22Rv1 (cell line): ENCODE measurements at regions not wholly inside any gene's neighbourhood (a gene's known extent, or its start where the extent isn't known, plus 50 kb on each side); places are given as distances from the start of the nearest gene placed in this dataset.

ENCODE experiments used
- ZFX ChIP-seq: fragments of 450-650 bp; IDR thresholded peaks from 2 replicates; pipeline ENCODE4 v1.6.1; 2017; ENCODE audit warnings: antibody characterized with exemption, borderline replicate concordance
- TF ChIP-seq, protein P1 (sequence below): fragments of 450-650 bp; IDR thresholded peaks from 2 replicates; pipeline ENCODE4 v1.5.1; 2017; ENCODE audit warnings: mild to moderate bottlenecking

DNA sequence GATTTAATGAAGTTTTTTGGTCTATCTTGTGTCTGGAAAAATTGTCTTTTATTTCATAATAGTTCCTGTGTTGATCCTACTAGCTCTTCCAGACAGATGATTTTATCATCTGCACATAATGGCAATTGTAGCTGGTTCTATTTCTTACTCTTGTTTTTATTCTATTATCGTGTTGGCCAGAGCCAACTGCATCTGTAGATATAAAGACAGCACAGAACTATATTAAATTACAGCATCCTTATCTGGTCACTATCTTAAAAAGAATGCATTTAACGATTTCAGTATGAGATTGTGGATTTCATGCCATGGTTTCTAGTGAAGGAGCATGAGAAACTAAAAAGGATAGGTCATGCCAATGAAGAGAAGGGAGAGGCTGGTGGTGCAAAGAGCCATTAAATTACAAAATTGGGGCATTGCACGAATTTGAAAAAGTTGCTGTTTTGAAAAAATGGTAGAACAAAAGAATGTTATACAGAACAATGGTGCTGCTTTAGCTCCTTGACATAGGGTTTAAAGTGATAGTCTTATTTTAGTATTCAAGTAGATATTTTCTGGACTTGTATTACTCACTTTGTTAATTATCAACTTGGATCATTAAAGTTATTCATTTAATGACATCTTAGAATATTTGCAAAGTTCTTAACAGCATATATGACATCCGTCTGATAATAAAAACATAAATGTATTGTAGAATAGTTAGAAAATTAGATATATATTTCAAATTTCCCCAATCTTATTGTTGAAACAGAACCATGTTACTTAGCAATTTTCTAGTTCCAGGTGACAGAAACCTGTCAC is 1250.3 kb downstream of the REEP3 start:
- TF ChIP-seq, protein P1, sequence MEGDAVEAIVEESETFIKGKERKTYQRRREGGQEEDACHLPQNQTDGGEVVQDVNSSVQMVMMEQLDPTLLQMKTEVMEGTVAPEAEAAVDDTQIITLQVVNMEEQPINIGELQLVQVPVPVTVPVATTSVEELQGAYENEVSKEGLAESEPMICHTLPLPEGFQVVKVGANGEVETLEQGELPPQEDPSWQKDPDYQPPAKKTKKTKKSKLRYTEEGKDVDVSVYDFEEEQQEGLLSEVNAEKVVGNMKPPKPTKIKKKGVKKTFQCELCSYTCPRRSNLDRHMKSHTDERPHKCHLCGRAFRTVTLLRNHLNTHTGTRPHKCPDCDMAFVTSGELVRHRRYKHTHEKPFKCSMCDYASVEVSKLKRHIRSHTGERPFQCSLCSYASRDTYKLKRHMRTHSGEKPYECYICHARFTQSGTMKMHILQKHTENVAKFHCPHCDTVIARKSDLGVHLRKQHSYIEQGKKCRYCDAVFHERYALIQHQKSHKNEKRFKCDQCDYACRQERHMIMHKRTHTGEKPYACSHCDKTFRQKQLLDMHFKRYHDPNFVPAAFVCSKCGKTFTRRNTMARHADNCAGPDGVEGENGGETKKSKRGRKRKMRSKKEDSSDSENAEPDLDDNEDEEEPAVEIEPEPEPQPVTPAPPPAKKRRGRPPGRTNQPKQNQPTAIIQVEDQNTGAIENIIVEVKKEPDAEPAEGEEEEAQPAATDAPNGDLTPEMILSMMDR, result no peak
- no peak for TF ChIP-seq ZFX
